Loucy (cell line): ENCODE measurements at regions not wholly inside any gene's neighbourhood (a gene's known extent, or its start where the extent isn't known, plus 50 kb on each side); places are given as distances from the start of the nearest gene placed in this dataset.

Experiments
- H2AFZ ChIP-seq: fragments of 200-600 bp; sonication (generic); 2 replicates; pipeline ENCODE4 v1.6.0; 2016; ENCODE audit warnings: antibody characterized with exemption, mild to moderate bottlenecking, low read length, moderate library complexity
- H3F3A ChIP-seq: fragments of 200-600 bp; 2 replicates; pipeline ENCODE4 v1.6.0; 2016; ENCODE audit warnings: antibody characterized with exemption, low read depth, mild to moderate bottlenecking
- H3K27me3 ChIP-seq: fragments of 200-600 bp; sonication (generic); 2 replicates; pipeline ENCODE4 v1.6.1; 2014; ENCODE audit warnings: low read length, mild to moderate bottlenecking; ENCODE audit not compliant: insufficient read depth, poor library complexity, severe bottlenecking
- H3K36me3 ChIP-seq: fragments of 200-600 bp; sonication (generic); 2 replicates; pipeline ENCODE4 v1.6.1; 2016; ENCODE audit warnings: low read length; ENCODE audit not compliant: insufficient read depth
- H3K4me1 ChIP-seq: fragments of 200-600 bp; sonication (generic); 2 replicates; pipeline ENCODE4 v1.5.1; 2014; ENCODE audit warnings: low read length, mild to moderate bottlenecking; ENCODE audit not compliant: insufficient read depth, poor library complexity, severe bottlenecking
- H3K4me2 ChIP-seq: fragments of 200-600 bp; sonication (generic); 2 replicates; pipeline ENCODE4 v1.6.0; 2014; ENCODE audit warnings: antibody characterized with exemption, low read length, low read depth, mild to moderate bottlenecking; ENCODE audit not compliant: poor library complexity, severe bottlenecking
- H3K4me3 ChIP-seq: fragments of 200-600 bp; sonication (generic); 2 replicates; pipeline ENCODE4 v1.5.1; 2014; ENCODE audit warnings: low read length, mild to moderate bottlenecking, mixed read lengths; ENCODE audit not compliant: poor library complexity, severe bottlenecking
- H3K79me2 ChIP-seq: fragments of 200-600 bp; sonication (generic); 2 replicates; pipeline ENCODE4 v1.6.1; 2014; ENCODE audit warnings: low read length; ENCODE audit not compliant: insufficient read depth
- H3K9ac ChIP-seq: fragments of 200-600 bp; sonication (generic); 2 replicates; pipeline ENCODE4 v1.6.0; 2014; ENCODE audit warnings: mild to moderate bottlenecking, low read depth, low read length, moderate library complexity; ENCODE audit not compliant: poor library complexity, severe bottlenecking
- H3K9me2 ChIP-seq: fragments of 200-600 bp; sonication (generic); replicated peaks from 2 replicates; pipeline ENCODE4 v1.6.1; 2016; ENCODE audit warnings: low read depth, low read length, mixed read lengths
- H3K9me3 ChIP-seq: fragments of 200-600 bp; sonication (generic); 2 replicates; pipeline ENCODE4 v1.6.1; 2014; ENCODE audit warnings: mild to moderate bottlenecking, antibody characterized with exemption, low read length, low read depth; ENCODE audit not compliant: insufficient read depth
- H4K20me1 ChIP-seq: fragments of 200-600 bp; sonication (generic); 2 replicates; pipeline ENCODE4 v1.6.0; 2014; ENCODE audit warnings: antibody characterized with exemption, low read length, mild to moderate bottlenecking; ENCODE audit not compliant: insufficient read depth, poor library complexity, severe bottlenecking
- CTCF ChIP-seq: fragments of 200-600 bp; sonication (generic); conservative IDR thresholded peaks from 2 replicates; pipeline ENCODE4 v1.5.1; 2014; ENCODE audit warnings: mild to moderate bottlenecking, antibody characterized with exemption, low read length
- EZH2phosphoT487 ChIP-seq: fragments of 200-600 bp; IDR thresholded peaks from 2 replicates; pipeline ENCODE4 v1.6.1; 2018; ENCODE audit warnings: antibody characterized with exemption, mild to moderate bottlenecking, moderate library complexity, borderline replicate concordance

GRCh38 chr5:103617090-103617489, 54.5 kb upstream of the NUDT12 start:
- no peak overlapping the region for H2AFZ ChIP-seq
- no peaks in the 10 kb centered on the region for H3K9me3 ChIP-seq
- no peaks in the 10 kb centered on the region for H4K20me1 ChIP-seq
- no peak overlapping the region for H3K4me3 ChIP-seq
- H3K36me3 ChIP-seq: no peaks in the 10 kb centered on the region
- H3F3A ChIP-seq: no peaks in the 10 kb centered on the region
- no peak overlapping the region for H3K9ac ChIP-seq
- no peak overlapping the region for H3K4me2 ChIP-seq
- H3K27me3 ChIP-seq: no peaks in the 10 kb centered on the region
- no peaks in the 10 kb centered on the region for H3K9me2 ChIP-seq
- H3K4me1 ChIP-seq: no peaks in the 10 kb centered on the region
- TF ChIP-seq CTCF (no peak), EZH2phosphoT487 (no peak)
- H3K79me2 ChIP-seq: no peaks in the 10 kb centered on the region

DNA sequence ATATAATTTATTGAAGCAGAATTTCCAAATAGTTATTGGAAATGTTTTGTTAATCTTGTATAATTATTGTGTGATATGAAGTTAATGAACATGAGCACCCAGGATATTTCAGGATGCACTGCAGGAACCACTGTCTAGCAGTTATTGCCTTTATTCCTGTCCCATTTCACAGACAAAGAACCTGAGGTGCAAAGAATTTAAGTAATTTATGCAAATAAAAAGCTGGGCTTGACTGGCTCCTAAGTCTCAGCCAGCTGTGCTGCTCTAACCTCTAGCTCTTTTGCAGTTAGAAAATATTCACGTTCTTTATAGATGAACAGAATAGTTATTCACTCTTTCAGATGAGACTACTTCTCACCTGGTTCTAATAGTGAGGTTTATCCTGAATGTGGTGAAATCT, 50.0 kb upstream of the NUDT12 start:
- no peak overlapping the region for H3K4me2 ChIP-seq
- H3K4me3 ChIP-seq: no peak overlapping the region
- H3K9me3 ChIP-seq: no peaks in the 10 kb centered on the region
- H3F3A ChIP-seq: no peaks in the 10 kb centered on the region
- H2AFZ ChIP-seq: no peak overlapping the region
- H3K36me3 ChIP-seq: no peaks in the 10 kb centered on the region
- no peaks in the 10 kb centered on the region for H3K4me1 ChIP-seq
- H4K20me1 ChIP-seq: no peaks in the 10 kb centered on the region
- no peak overlapping the region for H3K9ac ChIP-seq
- no peak for TF ChIP-seq CTCF
- no peak for TF ChIP-seq EZH2phosphoT487
- no peaks in the 10 kb centered on the region for H3K9me2 ChIP-seq
- H3K27me3 ChIP-seq: no peaks in the 10 kb centered on the region
- H3K79me2 ChIP-seq: no peaks in the 10 kb centered on the region
